OCI-LY1 (cell line): ENCODE measurements at regions not wholly inside any gene's neighbourhood (a gene's known extent, or its start where the extent isn't known, plus 50 kb on each side); places are given as distances from the start of the nearest gene placed in this dataset.
"Not testable (repeated sequence)": the region's sequence is repeated elsewhere in the genome, so short reads cannot be mapped to it uniquely, and the experiment has no call there.

Source experiments
- H2AFZ ChIP-seq: fragments of 200-600 bp; sonication (generic), shearing (Covaris generic); 2 replicates; pipeline ENCODE4 v1.6.0; 2014; ENCODE audit warnings: antibody characterized with exemption, mild to moderate bottlenecking, low read length
- H3F3A ChIP-seq: fragments of 200-600 bp; sonication (generic), shearing (Covaris generic); 2 replicates; pipeline ENCODE4 v1.6.0; 2014; ENCODE audit warnings: mild to moderate bottlenecking, antibody characterized with exemption, low read length, moderate library complexity; ENCODE audit not compliant: insufficient read depth
- H3K27ac ChIP-seq: fragments of 200-600 bp; sonication (generic); 2 replicates; pipeline ENCODE4 v1.5.1; 2014; ENCODE audit warnings: low read length, mixed run types, mild to moderate bottlenecking, low read depth; ENCODE audit not compliant: poor library complexity, severe bottlenecking
- H3K27me3 ChIP-seq: fragments of 200-600 bp; sonication (generic); 2 replicates; pipeline ENCODE4 v1.6.0; 2014; ENCODE audit warnings: antibody characterized with exemption, mild to moderate bottlenecking, low read length, moderate library complexity; ENCODE audit not compliant: insufficient read depth
- H3K36me3 ChIP-seq: fragments of 200-600 bp; sonication (generic); 2 replicates; pipeline ENCODE4 v1.6.1; 2014; ENCODE audit warnings: mild to moderate bottlenecking, antibody characterized with exemption, low read length, moderate library complexity, mixed read lengths; ENCODE audit not compliant: insufficient read depth
- H3K4me1 ChIP-seq: fragments of 200-600 bp; sonication (generic); 2 replicates; pipeline ENCODE4 v1.5.1; 2014; ENCODE audit warnings: mild to moderate bottlenecking, low read length, moderate library complexity; ENCODE audit not compliant: insufficient read depth, severe bottlenecking
- H3K4me2 ChIP-seq: fragments of 200-600 bp; sonication (generic), shearing (Covaris generic); 2 replicates; pipeline ENCODE4 v1.6.1; 2014; ENCODE audit warnings: low read length
- H3K4me3 ChIP-seq: fragments of 200-600 bp; sonication (generic); 2 replicates; pipeline ENCODE4 v1.5.1; 2014; ENCODE audit warnings: low read length, low read depth, mild to moderate bottlenecking, mixed read lengths; ENCODE audit not compliant: poor library complexity, severe bottlenecking
- H3K79me2 ChIP-seq: fragments of 200-600 bp; shearing (Covaris generic); 2 replicates; pipeline ENCODE4 v1.6.1; 2016; ENCODE audit warnings: mixed run types, low read length, mixed read lengths; ENCODE audit not compliant: insufficient read depth
- H3K9ac ChIP-seq: fragments of 200-600 bp; sonication (generic), shearing (Covaris generic); 2 replicates; pipeline ENCODE4 v1.6.1; 2014; ENCODE audit warnings: mild to moderate bottlenecking, low read length, mixed read lengths
- H3K9me2 ChIP-seq: fragments of 200-600 bp; sonication (generic), shearing (Covaris generic); 2 replicates; pipeline ENCODE4 v1.6.1; 2014; ENCODE audit warnings: low read depth, mild to moderate bottlenecking, low read length, mixed read lengths
- H3K9me3 ChIP-seq: fragments of 200-600 bp; shearing (Covaris generic); 2 replicates; pipeline ENCODE4 v1.6.1; 2014; ENCODE audit warnings: low read length, mixed read lengths
- H4K20me1 ChIP-seq: fragments of 200-600 bp; sonication (generic), shearing (Covaris generic); 2 replicates; pipeline ENCODE4 v1.6.0; 2016; ENCODE audit warnings: mild to moderate bottlenecking, low read length; ENCODE audit not compliant: insufficient read depth
- EZH2 ChIP-seq: fragments of 200-600 bp; sonication (generic), shearing (Covaris generic); IDR thresholded peaks from 2 replicates; pipeline ENCODE4 v1.8.0; 2017; ENCODE audit warnings: borderline replicate concordance, mixed run types, mild to moderate bottlenecking, antibody characterized with exemption, low read length, moderate library complexity, mixed read lengths
- TF ChIP-seq, protein P1 (sequence below): fragments of 200-600 bp; sonication (generic), shearing (Covaris generic); IDR thresholded peaks from 2 replicates; pipeline ENCODE4 v1.5.1; 2017; ENCODE audit warnings: mild to moderate bottlenecking, antibody characterized with exemption, low read length, moderate library complexity, mixed read lengths

DNA sequence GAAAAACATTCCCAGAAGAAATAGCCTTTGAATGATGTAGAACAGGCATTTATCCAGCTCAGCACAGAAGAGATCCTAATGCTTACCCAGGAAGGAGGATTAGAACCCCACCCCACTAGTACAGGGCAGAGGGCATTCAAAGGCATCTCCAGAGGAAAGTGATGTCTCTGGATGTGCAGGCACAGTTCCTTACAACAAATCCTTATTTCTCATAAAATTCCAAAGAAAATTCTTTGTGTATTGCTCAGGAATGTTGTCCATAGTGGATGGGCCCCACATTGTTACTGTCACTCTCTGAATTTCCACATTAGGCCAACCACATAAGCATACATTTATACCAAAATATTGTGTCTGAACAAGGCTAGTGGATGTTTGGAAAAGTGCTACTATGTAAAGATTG lies 243.0 kb downstream of the ADRA2A start:
- Histone ChIP-seq H4K20me1 (no peaks in the 10 kb centered on the region), H3K27ac (no peak overlapping the region), H3K27me3 (no peaks in the 10 kb centered on the region), H3F3A (no peaks in the 10 kb centered on the region), H2AFZ (no peak overlapping the region), H3K9ac (no peak overlapping the region), H3K9me3 (no peaks in the 10 kb centered on the region), H3K9me2 (no peaks in the 10 kb centered on the region), H3K4me1 (no peaks in the 10 kb centered on the region), H3K4me2 (no peak overlapping the region), H3K36me3 (no peaks in the 10 kb centered on the region), H3K79me2 (no peaks in the 10 kb centered on the region), H3K4me3 (no peak overlapping the region)
- TF ChIP-seq, protein P1, sequence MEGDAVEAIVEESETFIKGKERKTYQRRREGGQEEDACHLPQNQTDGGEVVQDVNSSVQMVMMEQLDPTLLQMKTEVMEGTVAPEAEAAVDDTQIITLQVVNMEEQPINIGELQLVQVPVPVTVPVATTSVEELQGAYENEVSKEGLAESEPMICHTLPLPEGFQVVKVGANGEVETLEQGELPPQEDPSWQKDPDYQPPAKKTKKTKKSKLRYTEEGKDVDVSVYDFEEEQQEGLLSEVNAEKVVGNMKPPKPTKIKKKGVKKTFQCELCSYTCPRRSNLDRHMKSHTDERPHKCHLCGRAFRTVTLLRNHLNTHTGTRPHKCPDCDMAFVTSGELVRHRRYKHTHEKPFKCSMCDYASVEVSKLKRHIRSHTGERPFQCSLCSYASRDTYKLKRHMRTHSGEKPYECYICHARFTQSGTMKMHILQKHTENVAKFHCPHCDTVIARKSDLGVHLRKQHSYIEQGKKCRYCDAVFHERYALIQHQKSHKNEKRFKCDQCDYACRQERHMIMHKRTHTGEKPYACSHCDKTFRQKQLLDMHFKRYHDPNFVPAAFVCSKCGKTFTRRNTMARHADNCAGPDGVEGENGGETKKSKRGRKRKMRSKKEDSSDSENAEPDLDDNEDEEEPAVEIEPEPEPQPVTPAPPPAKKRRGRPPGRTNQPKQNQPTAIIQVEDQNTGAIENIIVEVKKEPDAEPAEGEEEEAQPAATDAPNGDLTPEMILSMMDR: no peak
- no peak for TF ChIP-seq EZH2

DNA sequence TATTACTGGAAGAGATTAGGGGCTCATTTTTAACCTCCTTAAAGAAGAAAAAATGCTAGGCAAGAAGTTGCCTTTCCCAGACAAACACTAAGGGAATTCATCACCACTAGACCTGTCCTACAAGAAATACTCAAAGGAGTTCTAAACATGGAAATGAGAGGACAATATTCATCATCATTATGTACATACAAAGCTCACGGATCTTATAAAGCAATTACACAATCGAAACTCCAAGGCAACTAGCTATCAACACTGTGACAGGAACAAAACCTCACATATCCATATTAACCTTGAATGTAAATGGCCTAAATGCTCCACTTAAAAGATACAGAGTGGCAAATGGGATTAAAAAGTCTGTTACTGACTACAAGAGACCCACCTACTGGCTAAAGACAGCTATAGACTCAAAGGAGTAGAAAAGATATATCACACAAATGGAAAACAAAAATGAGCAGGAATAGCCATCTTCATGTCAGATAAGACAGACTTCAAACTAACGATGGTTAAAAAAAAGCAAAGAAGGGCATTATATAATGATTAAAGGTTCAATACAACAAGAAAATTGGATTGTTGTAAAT lies 246.6 kb downstream of the ADRA2A start:
- H3K9me2 ChIP-seq: no peaks in the 10 kb centered on the region
- no peaks in the 10 kb centered on the region for H3K79me2 ChIP-seq
- H3K4me1 ChIP-seq: no peaks in the 10 kb centered on the region
- H3K9me3 ChIP-seq: no peaks in the 10 kb centered on the region
- H3K4me2 ChIP-seq: no peak overlapping the region
- no peaks in the 10 kb centered on the region for H3K36me3 ChIP-seq
- no peaks in the 10 kb centered on the region for H4K20me1 ChIP-seq
- H2AFZ ChIP-seq: no peak overlapping the region
- no peak for TF ChIP-seq EZH2
- TF ChIP-seq, protein P1: peak; percentile 26; the same call in 1 of the 2 replicates
- H3K27me3 ChIP-seq: no peaks in the 10 kb centered on the region
- no peaks in the 10 kb centered on the region for H3F3A ChIP-seq
- H3K4me3 ChIP-seq: no peak overlapping the region
- H3K27ac ChIP-seq: no peak overlapping the region
- no peak overlapping the region for H3K9ac ChIP-seq

DNA sequence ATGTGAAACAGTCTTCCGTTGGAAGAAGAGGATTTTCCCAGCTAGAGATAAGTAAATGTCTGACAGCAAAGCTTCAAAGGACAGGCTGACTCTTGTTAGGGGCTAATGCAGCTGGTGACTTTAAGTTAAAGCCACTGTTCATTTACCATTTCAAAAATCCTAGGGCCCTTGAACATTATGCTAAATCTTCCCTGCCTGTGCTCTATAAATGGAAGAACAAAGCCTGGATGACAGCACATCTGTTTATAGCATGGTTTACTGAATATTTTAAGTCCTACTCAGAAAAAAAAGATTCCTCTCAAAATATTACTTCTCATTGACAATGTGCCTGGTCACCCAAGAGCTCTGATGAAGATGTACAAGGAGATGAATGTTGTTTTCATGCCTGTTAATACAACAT lies 255.3 kb downstream of the ADRA2A start:
- not testable (repeated sequence) for H3F3A ChIP-seq, H2AFZ ChIP-seq, H3K4me1 ChIP-seq, H3K9ac ChIP-seq, H3K9me3 ChIP-seq, H3K4me3 ChIP-seq, H4K20me1 ChIP-seq, H3K27me3 ChIP-seq, H3K27ac ChIP-seq, H3K79me2 ChIP-seq, H3K36me3 ChIP-seq, H3K4me2 ChIP-seq, H3K9me2 ChIP-seq

DNA sequence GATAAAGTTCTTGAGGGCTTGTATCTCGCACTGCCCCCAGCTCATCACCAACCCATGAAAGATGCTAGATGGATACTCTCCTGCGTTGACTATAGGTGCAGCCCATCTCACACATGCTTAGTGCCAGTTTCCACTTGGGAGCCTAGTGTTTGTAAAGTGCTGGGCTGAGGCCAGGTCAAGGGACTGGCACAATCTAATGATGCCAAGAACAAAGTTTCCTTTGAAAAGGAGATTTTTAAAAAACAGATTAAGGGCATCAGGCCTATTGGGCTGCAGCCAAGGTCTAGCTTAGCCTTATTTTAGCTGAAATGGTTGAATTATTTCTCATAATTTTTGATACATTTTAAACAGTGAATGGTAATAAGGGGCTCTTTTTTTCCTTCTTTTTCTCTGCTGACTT lies 259.0 kb downstream of the ADRA2A start:
- Histone ChIP-seq H3K79me2 (no peaks in the 10 kb centered on the region), H3K27me3 (no peaks in the 10 kb centered on the region), H3K4me2 (no peak overlapping the region), H3K4me3 (no peak overlapping the region), H3K9me2 (no peaks in the 10 kb centered on the region), H3K4me1 (no peaks in the 10 kb centered on the region), H3K9me3 (no peaks in the 10 kb centered on the region), H3K27ac (no peak overlapping the region), H3K9ac (no peak overlapping the region), H3F3A (no peaks in the 10 kb centered on the region), H4K20me1 (no peaks in the 10 kb centered on the region), H2AFZ (no peak overlapping the region), H3K36me3 (no peaks in the 10 kb centered on the region)
- TF ChIP-seq, protein P1: no peak
- TF ChIP-seq EZH2: no peak
